Neural cell (in vitro differentiated cells): ENCODE measurements at regions not wholly inside any gene's neighbourhood (a gene's known extent, or its start where the extent isn't known, plus 50 kb on each side); places are given as distances from the start of the nearest gene placed in this dataset.

Experiments used
- H2AFZ ChIP-seq: fragments of 200-600, 300-800 bp; sonication (generic), shearing (Covaris generic); 2 replicates; pipeline ENCODE4 v1.6.0; 2014; ENCODE audit warnings: low read depth, mild to moderate bottlenecking, antibody characterized with exemption, low read length, moderate library complexity
- H3F3A ChIP-seq: fragments of 200-600 bp; shearing (Covaris generic); 2 replicates; pipeline ENCODE4 v1.6.1; 2016; ENCODE audit warnings: mild to moderate bottlenecking, moderate library complexity, mixed read lengths, antibody characterized with exemption, low read length; ENCODE audit not compliant: insufficient read depth, poor library complexity, severe bottlenecking
- H3K27ac ChIP-seq: fragments of 200-600, 300-800 bp; sonication (generic), shearing (Covaris generic); 2 replicates; pipeline ENCODE4 v1.5.1; 2014; ENCODE audit warnings: mild to moderate bottlenecking, low read length, moderate library complexity
- H3K27me3 ChIP-seq: fragments of 300-800, 200-600 bp; sonication (generic), shearing (Covaris generic); 2 replicates; pipeline ENCODE4 v1.6.0; 2014; ENCODE audit warnings: mild to moderate bottlenecking, low read depth, low read length, moderate library complexity; ENCODE audit not compliant: insufficient read depth
- H3K36me3 ChIP-seq: fragments of 300-800, 200-600 bp; sonication (generic), shearing (Covaris generic); 2 replicates; pipeline ENCODE4 v1.5.1; 2014; ENCODE audit warnings: mild to moderate bottlenecking, antibody characterized with exemption, low read length, moderate library complexity; ENCODE audit not compliant: insufficient read depth
- H3K4me2 ChIP-seq: fragments of 300-800, 200-600 bp; sonication (generic), shearing (Covaris generic); 2 replicates; pipeline ENCODE4 v1.6.0; 2014; ENCODE audit warnings: mild to moderate bottlenecking, low read length
- H3K4me3 ChIP-seq: fragments of 300-800, 200-600 bp; sonication (generic), shearing (Covaris generic); 2 replicates; pipeline ENCODE4 v1.5.1; 2014; ENCODE audit warnings: mild to moderate bottlenecking, low read length, moderate library complexity
- H3K79me2 ChIP-seq: fragments of 200-600 bp; shearing (Covaris generic); replicated peaks from 2 replicates; pipeline ENCODE4 v1.6.0; 2014; ENCODE audit warnings: mild to moderate bottlenecking, low read length, moderate library complexity; ENCODE audit not compliant: insufficient read depth
- H3K9ac ChIP-seq: fragments of 300-800, 200-600 bp; sonication (generic), shearing (Covaris generic); 2 replicates; pipeline ENCODE4 v1.6.1; 2016; ENCODE audit warnings: mild to moderate bottlenecking, low read length, mixed read lengths
- H3K9me2 ChIP-seq: fragments of 200-600 bp; shearing (Covaris generic); 2 replicates; pipeline ENCODE4 v1.6.1; 2016; ENCODE audit warnings: mild to moderate bottlenecking, low read length, mixed read lengths; ENCODE audit not compliant: insufficient read depth
- H3K9me3 ChIP-seq: fragments of 200-600, 300-800 bp; sonication (generic), shearing (Covaris generic); 2 replicates; pipeline ENCODE4 v1.6.1; 2016; ENCODE audit warnings: mild to moderate bottlenecking, mixed run types, low read length, moderate library complexity, mixed read lengths
- H4K20me1 ChIP-seq: fragments of 200-600 bp; shearing (Covaris generic); 2 replicates; pipeline ENCODE4 v1.6.1; 2016; ENCODE audit warnings: mild to moderate bottlenecking, mixed run types; ENCODE audit not compliant: insufficient read depth
- CTCF ChIP-seq: fragments of 450-650 bp; IDR thresholded peaks from 2 replicates; pipeline ENCODE4 v1.5.1; 2014; ENCODE audit warnings: antibody characterized with exemption, mild to moderate bottlenecking, moderate library complexity; ENCODE audit not compliant: poor library complexity, severe bottlenecking
- EP300 ChIP-seq: fragments of 450-650 bp; conservative IDR thresholded peaks from 2 replicates; pipeline ENCODE4 v1.6.1; 2014; ENCODE audit warnings: antibody characterized with exemption, mild to moderate bottlenecking, moderate library complexity; ENCODE audit not compliant: poor library complexity, severe bottlenecking
- EZH2 ChIP-seq: fragments of 200-600, 300-800 bp; shearing (Covaris generic), sonication (generic); IDR thresholded peaks from 2 replicates; pipeline ENCODE4 v1.6.1; 2014; ENCODE audit warnings: antibody characterized with exemption, low read length, borderline replicate concordance, mild to moderate bottlenecking; ENCODE audit not compliant: insufficient read depth, poor library complexity, severe bottlenecking
- MXI1 ChIP-seq: fragments of 450-650 bp; conservative IDR thresholded peaks from 2 replicates; pipeline ENCODE4 v1.6.1; 2014; ENCODE audit warnings: antibody characterized with exemption, mild to moderate bottlenecking; ENCODE audit not compliant: poor library complexity, severe bottlenecking
- POLR2AphosphoS5 ChIP-seq: IDR thresholded peaks from 2 replicates; pipeline ENCODE4 v1.6.1; 2012
- RAD21 ChIP-seq: fragments of 450-650 bp; conservative IDR thresholded peaks from 2 replicates; pipeline ENCODE4 v1.6.1; 2014; ENCODE audit warnings: antibody characterized with exemption, mild to moderate bottlenecking, moderate library complexity
- REST ChIP-seq: IDR thresholded peaks from 2 replicates; pipeline ENCODE4 v1.6.1; 2012; ENCODE audit warnings: borderline replicate concordance
- SMC3 ChIP-seq: fragments of 450-650 bp; conservative IDR thresholded peaks from 2 replicates; pipeline ENCODE4 v1.6.1; 2014; ENCODE audit warnings: antibody characterized with exemption, mild to moderate bottlenecking, moderate library complexity; ENCODE audit not compliant: poor library complexity
- TAF1 ChIP-seq: IDR thresholded peaks from 2 replicates; pipeline ENCODE4 v1.6.1; 2012; ENCODE audit warnings: low read depth

- Histone ChIP-seq H3K4me2 (no peak overlapping the region), H3K9me2 (no peaks in the 10 kb centered on the region), H3K9ac (no peak overlapping the region), H3K79me2 (no peaks in the 10 kb centered on the region), H3F3A (no peaks in the 10 kb centered on the region), H3K9me3 (no peaks in the 10 kb centered on the region), H3K27me3 (no peaks in the 10 kb centered on the region), H3K27ac (no peak overlapping the region), H2AFZ (no peak overlapping the region), H3K4me3 (no peak overlapping the region), H4K20me1 (no peaks in the 10 kb centered on the region), H3K36me3 (no peaks in the 10 kb centered on the region)
- no peak for TF ChIP-seq RAD21
- TF ChIP-seq POLR2AphosphoS5, result no peak
- no peak for TF ChIP-seq MXI1
- TF ChIP-seq EP300, result no peak
- TF ChIP-seq REST, result no peak
- TF ChIP-seq TAF1, result no peak
- TF ChIP-seq SMC3, result no peak
- no peak for TF ChIP-seq EZH2
- no peak for TF ChIP-seq CTCF
These were observed 227.3 kb downstream of the KTN1 start for GRCh38 chr14:55807053-55807880.

- no peak overlapping the region for H2AFZ ChIP-seq
These were observed 227.9 kb downstream of the KTN1 start for GRCh38 chr14:55807881-55808379.

More at GRCh38 chr14:55807881-55808379, 227.9 kb downstream of the KTN1 start:
- no peak overlapping the region for H3K4me2 ChIP-seq
- no peaks in the 10 kb centered on the region for H3K9me3 ChIP-seq
- TF ChIP-seq SMC3 (no peak), EP300 (no peak), REST (no peak), TAF1 (no peak), EZH2 (no peak), RAD21 (no peak), POLR2AphosphoS5 (no peak), MXI1 (no peak), CTCF (no peak)
- no peaks in the 10 kb centered on the region for H3F3A ChIP-seq
- no peaks in the 10 kb centered on the region for H3K9me2 ChIP-seq
- H3K36me3 ChIP-seq, result no peaks in the 10 kb centered on the region
- no peaks in the 10 kb centered on the region for H3K27me3 ChIP-seq
- no peak overlapping the region for H3K27ac ChIP-seq
- no peak overlapping the region for H3K9ac ChIP-seq
- no peak overlapping the region for H3K4me3 ChIP-seq
- no peaks in the 10 kb centered on the region for H3K79me2 ChIP-seq
- H4K20me1 ChIP-seq, result no peaks in the 10 kb centered on the region
